ENCODE measurements at regions not wholly inside any gene's neighbourhood (a gene's known extent, or its start where the extent isn't known, plus 50 kb on each side); places are given as distances from the start of the nearest gene placed in this dataset.

GRCh38 chr3:59247402-59247841 is 197.6 kb upstream of the CFAP20DC start:
- DNase-seq (ENCODE audit: low read depth) = no peak
- Histone ChIP-seq H3K36me3 (ENCODE audit: control insufficient read depth, insufficient read depth, low read length) (no peaks in the 10 kb centered on the region), H3K4me3 (ENCODE audit: low read depth, low read length) (no peak overlapping the region), H3K27me3 (ENCODE audit: control insufficient read depth, insufficient read depth, low read length) (no peaks in the 10 kb centered on the region)
- no peak for TF ChIP-seq CTCF (IDR thresholded peaks at IDR 0.05; ENCODE audit: insufficient read depth, low read length, poor library complexity, severe bottlenecking)

GRCh38 chr3:59246719-59247401 is 197.0 kb upstream of the CFAP20DC start:
- H3K4me3 ChIP-seq (ENCODE audit: low read depth, low read length) = no peak overlapping the region
- DNase-seq (ENCODE audit: low read depth) = no peak
- no peak for TF ChIP-seq CTCF (IDR thresholded peaks at IDR 0.05; ENCODE audit: insufficient read depth, low read length, poor library complexity, severe bottlenecking)

GRCh38 chr3:59245859-59246501 is 196.2 kb upstream of the CFAP20DC start:
- no peak for TF ChIP-seq CTCF (IDR thresholded peaks at IDR 0.05; ENCODE audit: insufficient read depth, low read length, poor library complexity, severe bottlenecking)
- DNase-seq (ENCODE audit: low read depth) = no peak
- H3K27me3 ChIP-seq (ENCODE audit: control insufficient read depth, insufficient read depth, low read length) = no peaks in the 10 kb centered on the region
- no peaks in the 10 kb centered on the region for H3K36me3 ChIP-seq (ENCODE audit: control insufficient read depth, insufficient read depth, low read length)
- H3K4me3 ChIP-seq (ENCODE audit: low read depth, low read length) = no peak overlapping the region

More at GRCh38 chr3:59246719-59247401, 197.0 kb upstream of the CFAP20DC start:
- Histone ChIP-seq H3K27me3 (ENCODE audit: control insufficient read depth, insufficient read depth, low read length) (no peaks in the 10 kb centered on the region), H3K36me3 (ENCODE audit: control insufficient read depth, insufficient read depth, low read length) (no peaks in the 10 kb centered on the region)

- no peaks in the 10 kb centered on the region for H3K27me3 ChIP-seq (ENCODE audit: control insufficient read depth, insufficient read depth, low read length)
- no peak for TF ChIP-seq CTCF (IDR thresholded peaks at IDR 0.05; ENCODE audit: insufficient read depth, low read length, poor library complexity, severe bottlenecking)
- H3K4me3 ChIP-seq (ENCODE audit: low read depth, low read length) = no peak overlapping the region
- H3K36me3 ChIP-seq (ENCODE audit: control insufficient read depth, insufficient read depth, low read length) = no peaks in the 10 kb centered on the region
- DNase-seq (ENCODE audit: low read depth) = no peak
These were observed 195.6 kb upstream of the CFAP20DC start for GRCh38 chr3:59245300-59245858.

GRCh38 chr3:59244343-59244742 is 194.5 kb upstream of the CFAP20DC start:
- no peaks in the 10 kb centered on the region for H3K27me3 ChIP-seq (ENCODE audit: control insufficient read depth, insufficient read depth, low read length)
- no peak overlapping the region for H3K4me3 ChIP-seq (ENCODE audit: low read depth, low read length)
- DNase-seq (ENCODE audit: low read depth) = no peak
- TF ChIP-seq CTCF (IDR thresholded peaks at IDR 0.05; ENCODE audit: insufficient read depth, low read length, poor library complexity, severe bottlenecking) = no peak
- H3K36me3 ChIP-seq (ENCODE audit: control insufficient read depth, insufficient read depth, low read length) = no peaks in the 10 kb centered on the region
